ENCODE measurements at regions not wholly inside any gene's neighbourhood (a gene's known extent, or its start where the extent isn't known, plus 50 kb on each side); places are given as distances from the start of the nearest gene placed in this dataset.
"Not testable (repeated sequence)": the region's sequence is repeated elsewhere in the genome, so short reads cannot be mapped to it uniquely, and the experiment has no call there.

- DNase-seq = no peak
These were observed 89.2 kb upstream of the STMND1 start for GRCh38 chr6:17012421-17013225.

- no peak for DNase-seq
These were observed 89.9 kb upstream of the STMND1 start for GRCh38 chr6:17011985-17012384.

DNA sequence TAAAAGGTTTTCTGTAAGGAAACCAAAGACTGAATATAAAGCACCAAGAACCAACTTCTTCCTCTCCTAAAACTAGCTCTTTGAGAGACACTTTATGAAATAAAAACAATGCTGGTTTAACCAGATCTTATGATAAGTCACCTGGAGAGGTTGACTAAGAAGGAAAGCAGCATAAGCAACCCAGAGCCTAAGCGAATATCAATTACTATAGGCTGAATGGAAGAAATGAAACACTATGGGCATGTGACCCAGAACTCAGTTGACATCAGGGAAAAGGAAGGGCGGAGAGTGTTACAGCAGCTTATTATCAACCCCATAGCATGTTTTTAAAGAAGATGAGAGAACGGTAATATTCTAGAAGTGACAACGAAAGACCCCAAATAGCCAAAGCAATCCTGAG, 94.1 kb upstream of the STMND1 start:
- DNase-seq = no peak

GRCh38 chr6:17006543-17006942, 95.3 kb upstream of the STMND1 start:
- no peak for DNase-seq

DNA sequence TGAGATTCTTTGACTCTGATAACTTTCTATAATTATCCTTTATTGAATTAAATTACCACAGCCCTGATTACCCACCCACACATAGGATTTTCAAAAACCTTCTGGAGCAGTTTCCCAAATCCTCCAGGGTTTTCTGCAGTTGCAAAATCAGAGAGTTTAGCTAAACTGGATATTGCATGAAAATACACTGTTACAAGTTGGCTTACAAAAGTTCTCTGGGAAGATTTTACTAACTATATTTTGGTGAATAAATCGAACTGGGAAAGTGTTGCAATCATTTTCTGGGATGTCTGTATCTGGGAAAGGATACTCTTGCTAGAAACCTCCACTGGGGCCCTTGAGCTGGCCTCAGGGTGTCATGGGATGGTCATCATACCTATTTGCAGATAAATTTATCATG, 97.6 kb upstream of the STMND1 start:
- DNase-seq = no peak

GRCh38 chr6:17002123-17002522, 99.7 kb upstream of the STMND1 start:
- DNase-seq = no peak

- DNase-seq = no peak
These were observed 100.7 kb upstream of the STMND1 start for GRCh38 chr6:17001188-17001587.

- no peak for DNase-seq
These were observed 102.1 kb upstream of the STMND1 start for GRCh38 chr6:16999491-17000436.

GRCh38 chr6:16998461-16998860, 103.4 kb upstream of the STMND1 start:
- DNase-seq = no peak

GRCh38 chr6:16995511-16996250, 106.2 kb upstream of the STMND1 start:
- DNase-seq = no peak

- no peak for DNase-seq
These were observed 108.5 kb upstream of the STMND1 start for GRCh38 chr6:16993396-16993795.

GRCh38 chr6:16991981-16992629, 109.7 kb upstream of the STMND1 start:
- no peak for DNase-seq

- DNase-seq = not testable (repeated sequence)
These were observed 111.9 kb upstream of the STMND1 start for GRCh38 chr6:16989976-16990375.

- no peak for DNase-seq
These were observed 112.5 kb upstream of the STMND1 start for GRCh38 chr6:16989382-16989781.

DNA sequence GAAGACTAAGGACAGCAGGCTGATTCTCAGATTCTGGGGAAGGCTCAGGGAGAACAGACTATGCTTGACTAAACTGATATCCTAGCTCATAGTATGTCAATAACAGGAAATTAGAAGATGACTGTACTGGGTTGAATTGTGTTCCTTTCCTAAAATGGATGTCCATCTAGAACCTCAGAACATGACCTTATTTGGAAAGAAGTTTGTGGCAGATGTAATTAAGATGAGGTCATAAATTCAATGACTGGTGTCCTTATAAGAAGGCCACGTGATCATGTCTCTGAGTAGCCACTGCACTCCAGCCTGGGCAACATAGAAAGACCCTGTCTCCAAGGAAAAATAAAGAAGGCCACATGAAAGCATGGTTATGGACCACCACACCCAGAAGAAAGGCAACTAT, 113.9 kb upstream of the STMND1 start:
- no peak for DNase-seq

DNA sequence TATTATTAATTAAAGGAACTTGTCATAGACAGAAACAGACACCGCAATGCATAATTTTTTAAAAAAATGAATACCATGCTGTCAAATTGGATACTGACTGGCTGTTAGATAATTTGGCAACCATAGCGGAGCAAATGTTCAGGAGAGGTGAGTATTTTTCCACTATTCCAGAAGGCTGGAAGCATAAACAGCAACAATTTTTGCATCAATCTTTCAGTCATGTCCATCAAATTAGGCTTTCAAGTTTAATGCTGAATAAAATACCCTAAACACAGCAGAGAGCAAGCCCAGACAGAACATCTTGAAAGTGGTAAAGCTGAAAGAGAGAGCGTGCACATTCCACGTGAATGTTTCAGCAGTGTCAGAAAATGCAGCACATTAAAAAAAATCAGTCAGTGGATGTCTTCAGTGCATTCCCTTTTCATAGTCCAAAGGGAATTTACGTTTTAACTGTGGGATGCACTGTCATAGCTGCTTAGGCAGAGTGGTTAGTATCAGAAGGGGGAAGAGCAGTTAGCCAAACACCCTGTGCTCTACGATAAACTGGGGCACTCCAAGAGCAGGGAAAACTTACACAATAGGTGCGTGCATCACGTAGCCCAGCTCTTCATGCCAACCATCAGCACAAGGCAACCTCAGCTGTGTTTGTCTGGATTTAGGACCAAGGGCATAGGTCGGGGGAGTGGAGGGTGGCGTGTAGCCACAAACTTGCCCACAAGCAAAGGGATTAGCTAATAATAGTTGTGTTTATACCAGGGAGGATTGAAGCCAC, 116.2 kb upstream of the STMND1 start:
- no peak for DNase-seq

DNA sequence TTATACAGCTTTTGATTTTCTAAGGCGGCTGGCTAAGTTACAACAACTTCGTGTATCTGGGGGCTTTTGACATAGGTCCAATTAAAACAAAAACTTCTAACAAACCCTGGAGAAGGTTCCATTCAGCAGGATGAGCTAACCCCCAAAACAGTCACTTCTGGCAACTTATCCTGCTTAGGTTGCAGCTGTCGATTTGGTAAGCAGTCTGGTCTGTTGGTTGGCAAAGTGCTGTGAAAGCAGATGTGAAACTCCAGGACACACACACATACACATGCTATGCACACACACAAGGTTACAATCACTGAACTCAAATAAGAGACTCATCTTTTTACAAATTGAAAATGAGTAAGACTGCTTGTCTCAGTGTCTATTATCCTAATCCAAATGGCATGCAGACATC, 119.0 kb upstream of the STMND1 start:
- no peak for DNase-seq

- DNase-seq = no peak
These were observed 122.0 kb upstream of the STMND1 start for GRCh38 chr6:16979677-16980370.

GRCh38 chr6:16978686-16979085, 123.2 kb upstream of the STMND1 start:
- no peak for DNase-seq

DNA sequence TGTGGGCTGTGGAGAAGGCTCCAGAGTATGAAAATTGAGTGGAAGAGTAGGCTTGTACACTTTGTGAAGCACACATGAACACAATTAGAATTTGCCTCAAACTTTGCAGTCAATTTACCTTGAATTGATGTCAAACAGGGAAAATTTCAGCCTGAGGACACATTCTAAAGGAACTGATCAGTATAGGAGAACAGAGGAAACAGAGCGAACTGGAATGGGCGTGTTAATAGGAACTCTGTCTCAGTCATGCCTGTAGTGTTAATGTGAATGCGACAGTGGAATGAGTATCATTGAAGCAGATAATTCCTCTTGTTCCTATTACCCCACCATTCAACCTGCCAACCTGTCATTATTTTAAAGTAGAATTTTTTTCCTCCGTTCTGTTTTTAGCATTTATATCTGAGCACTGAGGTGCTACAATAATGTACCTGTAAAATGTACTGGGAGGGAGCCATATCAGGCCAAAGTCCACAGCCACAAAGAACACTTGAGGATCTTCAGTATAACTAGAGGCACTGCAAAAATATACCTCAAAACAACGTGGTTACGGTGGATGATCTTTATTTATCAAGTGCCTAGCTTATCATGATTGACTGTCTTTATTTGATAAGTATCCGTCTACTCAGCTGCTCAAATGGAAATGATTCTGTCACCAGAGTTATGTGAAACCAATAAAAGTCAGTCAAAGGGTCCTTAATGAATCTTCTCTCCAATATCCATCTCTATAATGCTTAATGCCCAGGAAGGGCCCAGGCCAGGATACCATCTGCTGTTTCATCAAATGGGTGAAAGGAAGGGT, 125.3 kb upstream of the STMND1 start:
- no peak for DNase-seq
